GM19324 (cell line): ENCODE measurements at regions not wholly inside any gene's neighbourhood (a gene's known extent, or its start where the extent isn't known, plus 50 kb on each side); places are given as distances from the start of the nearest gene placed in this dataset.

ENCODE experiments used
- ATAC-seq: cut with Tn5 transposase; IDR thresholded peaks from one replicate; pipeline ENCODE4 v1.9.1; 2021; ENCODE audit warnings: mild to moderate bottlenecking, moderate library complexity; ENCODE audit not compliant: unreplicated experiment, low FRiP score

DNA sequence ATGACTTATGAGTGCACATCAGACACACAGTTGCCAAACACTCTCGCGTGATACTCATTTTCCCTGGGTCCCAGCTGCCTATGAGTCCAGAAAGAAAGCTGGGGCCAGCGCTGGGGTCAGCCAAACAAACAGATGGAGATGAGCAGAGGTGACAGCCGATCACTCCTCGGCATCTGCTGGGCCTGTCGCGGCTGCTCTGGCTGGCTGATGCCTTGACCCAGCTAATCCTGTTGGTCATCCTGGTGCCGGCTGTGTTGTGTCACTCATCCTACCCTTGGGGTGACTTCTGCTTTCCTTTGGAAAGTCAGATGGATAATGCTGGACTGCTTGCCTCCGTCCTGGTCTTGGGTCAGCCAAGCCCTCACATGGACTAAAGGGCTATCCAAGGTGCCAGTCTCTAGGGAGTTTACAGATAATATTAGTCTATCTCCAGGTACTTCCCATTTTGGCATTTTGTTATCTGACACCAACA lies 105.3 kb upstream of the PDZRN3 start:
- ATAC-seq, result no peak

DNA sequence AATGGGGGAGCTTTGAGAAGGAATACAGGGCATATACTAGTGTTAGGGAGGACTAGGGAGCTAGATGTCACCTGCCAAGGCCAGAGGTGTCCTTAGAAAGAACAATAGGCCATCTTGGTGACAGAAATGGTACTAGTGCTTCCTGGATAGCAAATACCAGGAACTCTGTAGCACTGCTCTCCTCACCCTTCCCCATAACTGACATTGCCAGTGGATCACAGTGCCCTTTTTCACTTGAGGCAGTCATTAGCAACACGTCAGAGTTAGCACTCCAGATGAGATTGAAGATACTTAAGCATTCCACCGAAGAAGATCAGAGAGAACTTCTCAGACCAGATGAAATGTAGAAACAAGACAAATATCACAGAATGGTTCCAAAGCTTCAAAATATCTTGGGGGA lies 103.1 kb upstream of the PDZRN3 start:
- no peak for ATAC-seq

DNA sequence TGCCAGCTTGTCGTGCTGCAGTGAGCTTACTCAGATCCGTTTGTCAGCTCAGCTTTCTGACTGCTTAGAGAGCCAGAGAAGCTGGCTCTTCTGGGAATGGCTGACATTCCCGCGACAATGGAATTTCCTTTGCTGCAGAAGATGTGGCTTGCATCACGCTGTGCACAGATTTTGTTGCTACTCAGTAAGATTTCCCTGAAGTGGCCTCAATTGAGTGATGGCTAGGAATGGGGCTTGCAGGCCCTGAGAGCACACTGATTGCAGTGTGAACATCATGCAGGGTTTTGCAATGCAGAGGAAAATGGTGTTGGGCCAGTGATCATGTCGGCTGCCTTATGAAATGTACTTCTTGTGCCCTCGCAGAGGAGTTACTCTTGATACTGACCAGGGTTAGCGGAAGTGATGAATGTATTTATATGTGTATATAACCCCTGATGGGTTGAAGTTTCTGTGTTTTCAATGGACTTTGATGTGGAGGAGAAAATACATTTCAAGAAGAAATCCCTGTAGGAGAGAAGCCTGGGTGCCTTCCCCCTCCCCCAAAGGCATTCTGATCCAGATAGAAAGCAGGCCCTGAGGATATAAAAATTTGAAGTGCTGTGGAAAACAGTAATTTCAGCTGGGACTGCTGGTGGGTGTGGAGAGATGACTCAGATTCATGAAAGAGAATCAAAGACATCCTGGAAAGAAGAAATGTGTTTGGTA lies 102.5 kb upstream of the PDZRN3 start:
- no peak for ATAC-seq

GRCh38 chr3:73723596-73723995 lies 98.9 kb upstream of the PDZRN3 start:
- no peak for ATAC-seq

DNA sequence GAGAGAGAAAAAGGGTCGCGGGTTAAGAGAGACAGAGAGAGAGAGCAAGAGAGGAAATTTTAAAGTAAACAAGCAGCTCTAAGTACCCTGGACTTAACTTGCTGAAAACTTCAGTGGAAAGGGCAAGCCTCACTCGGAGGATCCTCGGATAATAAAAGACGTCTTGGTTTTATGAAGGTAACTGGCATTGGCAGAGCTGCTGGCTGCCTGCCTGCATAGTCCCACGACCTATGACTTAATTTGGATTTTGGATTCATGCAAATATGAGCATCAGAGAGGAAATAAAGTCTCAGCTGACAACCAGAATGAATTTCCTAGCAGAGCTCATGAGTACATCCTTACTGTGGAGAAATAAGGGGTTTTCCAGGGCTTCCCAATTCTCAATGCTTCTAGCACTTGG lies 95.1 kb upstream of the PDZRN3 start:
- ATAC-seq, result no peak

DNA sequence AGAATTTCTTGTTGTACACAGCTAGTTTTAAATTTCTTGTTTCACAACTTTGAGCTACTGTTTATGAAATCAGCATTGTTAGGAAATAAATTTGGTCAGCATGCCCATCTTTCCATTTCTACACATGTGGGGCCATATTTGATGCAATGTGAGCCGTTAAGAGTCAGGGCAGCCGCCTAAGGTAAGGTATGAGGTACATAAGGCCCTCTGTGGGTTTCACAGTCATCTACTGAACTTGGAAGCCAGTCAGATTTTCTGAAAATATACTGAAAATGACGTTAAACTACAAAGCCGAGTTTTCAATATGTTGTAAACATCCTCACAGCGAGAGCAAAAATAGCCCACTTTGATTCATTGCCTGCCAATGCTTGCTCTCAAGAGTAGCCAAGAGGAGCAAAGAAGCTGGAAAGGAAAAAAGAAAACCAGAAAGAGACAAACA lies 94.7 kb upstream of the PDZRN3 start:
- no peak for ATAC-seq

DNA sequence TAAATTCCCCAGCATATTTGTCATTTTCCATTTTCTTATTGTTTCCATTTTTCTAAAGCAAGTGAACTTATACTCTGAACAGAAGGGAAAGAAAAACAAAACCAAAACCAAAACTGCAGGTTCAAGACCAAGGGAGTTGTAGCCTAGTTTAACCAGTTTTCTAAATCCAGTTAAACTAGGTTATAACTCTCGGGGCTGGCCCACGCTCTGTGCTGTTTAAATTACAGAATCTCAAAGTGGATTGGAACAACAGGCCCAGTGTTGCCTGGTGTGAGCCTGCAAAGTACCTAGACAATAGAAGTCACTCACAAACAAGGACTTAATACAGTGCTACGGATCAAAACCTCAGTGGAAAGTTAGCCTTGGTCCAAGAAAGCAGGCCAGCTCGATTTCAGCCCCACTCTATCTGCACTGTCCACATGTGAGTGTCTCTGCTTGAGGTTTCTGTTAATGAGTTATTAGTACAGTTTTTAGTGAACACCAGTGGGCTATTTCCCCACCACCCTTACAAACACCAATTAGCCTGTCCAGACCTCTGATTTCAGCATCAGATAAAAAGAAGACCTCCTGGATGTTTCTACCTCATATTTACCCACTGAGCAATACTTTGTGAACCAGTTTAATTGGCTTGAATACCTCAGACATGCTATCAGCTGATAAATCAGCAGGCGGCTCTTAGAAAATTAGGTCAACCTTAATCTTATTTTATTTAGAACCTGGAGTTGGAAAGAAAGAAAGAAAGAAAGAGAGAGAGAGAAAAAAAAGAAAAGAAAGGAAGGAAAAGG lies 93.8 kb upstream of the PDZRN3 start:
- peak; percentile 60 for ATAC-seq

- ATAC-seq, result no peak
These were observed 91.7 kb upstream of the PDZRN3 start for GRCh38 chr3:73716418-73716817.

DNA sequence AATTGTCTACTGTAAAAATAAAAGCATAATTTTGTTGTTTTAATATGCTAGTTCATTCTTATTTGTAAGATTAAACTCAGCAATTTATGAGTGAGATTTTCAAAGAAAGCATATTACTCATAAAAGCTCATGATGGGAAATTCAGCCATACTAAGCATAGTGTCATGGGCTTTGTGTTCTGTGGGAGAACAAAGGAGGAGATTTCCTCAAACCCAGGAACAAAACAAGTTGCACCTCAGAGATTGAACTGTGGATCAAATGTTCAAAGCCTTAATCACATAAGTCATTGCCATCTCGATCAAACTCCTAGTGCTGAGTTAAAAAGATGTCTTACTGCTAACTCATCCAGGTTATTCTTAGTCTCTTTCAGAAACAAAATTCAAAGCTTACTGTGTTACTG lies 85.6 kb upstream of the PDZRN3 start:
- no peak for ATAC-seq

DNA sequence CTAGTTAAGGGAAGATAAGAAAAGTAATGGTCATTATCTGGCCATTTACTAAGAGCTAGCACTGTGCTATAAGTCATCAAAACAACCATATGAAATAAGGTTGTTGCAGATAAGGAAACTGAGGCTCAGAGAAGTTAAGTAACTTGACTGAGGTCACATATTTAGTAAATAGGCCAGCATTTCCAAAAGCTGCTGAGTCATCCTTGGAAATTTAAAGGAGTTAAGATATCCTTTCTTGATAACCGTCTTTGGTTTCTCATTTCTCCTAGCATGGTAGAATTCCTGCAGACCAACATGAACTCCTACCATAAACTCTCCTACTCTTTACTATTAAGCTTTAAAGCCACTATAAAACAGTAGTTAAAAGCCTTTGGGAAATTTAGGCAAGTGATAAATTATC lies 85.0 kb upstream of the PDZRN3 start:
- no peak for ATAC-seq

DNA sequence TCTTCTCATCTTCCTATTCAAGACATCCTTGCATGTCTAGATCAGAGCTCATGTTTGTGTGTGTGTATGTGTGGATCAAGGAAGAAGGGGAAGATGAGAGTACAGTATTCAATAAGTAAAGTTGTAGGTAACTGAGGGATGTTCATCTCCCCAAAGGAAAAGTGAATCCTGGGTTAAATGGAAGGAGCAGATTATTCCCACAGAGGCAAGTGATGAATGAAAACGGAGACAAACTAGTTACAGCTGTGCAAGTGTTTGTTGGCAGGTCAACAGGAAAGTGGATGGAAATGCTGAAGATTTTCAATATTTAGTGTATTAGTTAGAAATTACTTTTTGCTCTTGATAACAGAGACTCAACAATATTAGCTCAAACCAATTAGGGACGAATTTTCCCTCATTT lies 84.2 kb upstream of the PDZRN3 start:
- ATAC-seq, result no peak

DNA sequence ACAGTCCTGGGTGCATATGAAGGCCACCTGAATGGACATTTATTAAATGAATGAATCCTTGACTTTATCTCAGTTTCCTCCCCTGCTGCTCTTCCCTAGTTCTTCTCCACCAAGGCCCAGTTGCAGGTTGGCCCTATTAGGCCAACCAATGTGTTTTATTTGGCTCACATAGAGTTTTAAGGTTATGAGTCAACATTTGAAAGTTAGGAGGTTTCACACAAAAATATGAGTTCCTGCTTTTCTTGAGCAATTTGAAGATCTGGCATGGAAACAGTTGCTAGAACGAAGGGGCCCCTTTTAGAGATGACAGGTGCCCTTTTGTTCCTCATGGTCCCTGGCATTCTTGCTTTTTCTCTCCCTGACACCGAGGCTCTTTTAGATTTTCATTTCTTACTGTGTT lies 83.0 kb upstream of the PDZRN3 start:
- no peak for ATAC-seq

DNA sequence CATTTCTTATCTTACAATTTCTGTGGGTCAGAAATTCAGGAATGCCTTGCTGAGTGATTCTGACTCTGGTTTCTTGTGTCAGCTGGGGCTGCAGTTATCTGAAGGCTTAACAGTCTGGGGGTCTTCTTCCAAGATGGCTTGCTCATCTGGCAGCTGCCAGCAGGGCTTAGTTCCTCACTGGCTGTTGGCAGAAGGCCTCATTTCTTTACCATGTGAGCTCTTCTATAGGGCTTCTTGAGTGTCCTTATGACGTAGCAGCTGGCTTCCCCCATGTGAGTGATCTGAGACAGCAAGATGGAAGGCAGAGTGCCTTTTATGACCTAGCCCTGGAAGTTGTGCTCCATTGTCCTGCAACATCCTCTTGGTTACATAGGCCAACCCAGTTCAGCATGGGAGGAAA lies 82.0 kb upstream of the PDZRN3 start:
- ATAC-seq, result no peak

DNA sequence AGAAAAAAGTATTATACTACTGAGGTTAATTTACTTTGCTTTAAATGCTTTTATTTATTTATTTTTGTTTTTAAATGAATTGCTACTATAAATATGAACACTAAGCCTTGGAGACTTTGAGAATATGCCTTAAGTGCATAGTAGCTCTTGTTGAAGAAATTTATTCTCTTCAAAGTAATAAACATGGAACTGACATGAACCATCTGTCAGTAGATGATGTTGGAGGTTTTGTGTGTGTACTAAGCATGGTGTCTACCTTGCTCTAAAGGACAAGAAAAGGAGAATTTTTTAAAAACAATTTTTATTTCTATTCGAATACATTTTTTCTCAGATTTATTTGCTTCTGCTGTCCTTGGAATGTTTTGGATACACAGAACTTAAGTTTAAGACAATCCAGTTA lies 81.1 kb upstream of the PDZRN3 start:
- no peak for ATAC-seq

DNA sequence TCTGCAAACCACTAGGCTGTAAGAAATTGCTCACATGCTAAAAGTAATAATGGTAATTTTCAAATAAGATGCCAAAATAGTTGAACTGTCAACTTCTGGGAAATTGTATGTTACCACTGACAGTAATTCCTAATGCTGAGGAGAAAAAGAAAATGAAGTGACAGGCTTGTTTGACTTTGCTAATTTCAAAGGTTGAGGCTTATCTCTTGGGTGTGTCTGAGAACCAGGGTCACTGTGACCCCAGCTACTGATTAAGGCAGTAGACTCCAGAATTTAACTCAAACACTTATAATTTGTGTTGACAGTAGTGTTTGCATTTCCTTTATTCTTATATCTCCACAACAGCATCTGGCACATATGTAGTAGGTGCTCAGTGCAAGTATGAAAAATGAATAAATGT lies 74.6 kb upstream of the PDZRN3 start:
- ATAC-seq, result no peak

GRCh38 chr3:73697020-73697419 lies 72.3 kb upstream of the PDZRN3 start:
- no peak for ATAC-seq

DNA sequence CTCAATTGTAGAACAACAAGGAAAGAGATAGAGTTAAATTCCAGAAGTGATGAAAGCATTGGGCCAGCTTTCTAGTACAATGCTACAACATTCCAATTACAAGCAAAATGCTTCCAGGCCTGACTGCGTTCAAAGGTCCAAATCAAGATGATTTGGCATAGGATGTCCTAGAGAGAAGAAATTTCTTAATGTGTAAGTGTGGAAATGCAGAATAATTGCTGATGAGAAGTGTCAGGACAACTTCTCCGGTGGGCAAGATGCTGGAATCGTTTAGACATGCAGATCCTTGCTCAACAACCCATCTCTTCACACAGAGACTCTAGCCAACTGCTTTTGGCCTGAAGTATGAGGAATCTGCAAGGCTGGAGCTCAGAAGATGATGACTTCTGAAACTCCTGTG lies 71.1 kb upstream of the PDZRN3 start:
- no peak for ATAC-seq

GRCh38 chr3:73694983-73695757 lies 70.4 kb upstream of the PDZRN3 start:
- no peak for ATAC-seq

DNA sequence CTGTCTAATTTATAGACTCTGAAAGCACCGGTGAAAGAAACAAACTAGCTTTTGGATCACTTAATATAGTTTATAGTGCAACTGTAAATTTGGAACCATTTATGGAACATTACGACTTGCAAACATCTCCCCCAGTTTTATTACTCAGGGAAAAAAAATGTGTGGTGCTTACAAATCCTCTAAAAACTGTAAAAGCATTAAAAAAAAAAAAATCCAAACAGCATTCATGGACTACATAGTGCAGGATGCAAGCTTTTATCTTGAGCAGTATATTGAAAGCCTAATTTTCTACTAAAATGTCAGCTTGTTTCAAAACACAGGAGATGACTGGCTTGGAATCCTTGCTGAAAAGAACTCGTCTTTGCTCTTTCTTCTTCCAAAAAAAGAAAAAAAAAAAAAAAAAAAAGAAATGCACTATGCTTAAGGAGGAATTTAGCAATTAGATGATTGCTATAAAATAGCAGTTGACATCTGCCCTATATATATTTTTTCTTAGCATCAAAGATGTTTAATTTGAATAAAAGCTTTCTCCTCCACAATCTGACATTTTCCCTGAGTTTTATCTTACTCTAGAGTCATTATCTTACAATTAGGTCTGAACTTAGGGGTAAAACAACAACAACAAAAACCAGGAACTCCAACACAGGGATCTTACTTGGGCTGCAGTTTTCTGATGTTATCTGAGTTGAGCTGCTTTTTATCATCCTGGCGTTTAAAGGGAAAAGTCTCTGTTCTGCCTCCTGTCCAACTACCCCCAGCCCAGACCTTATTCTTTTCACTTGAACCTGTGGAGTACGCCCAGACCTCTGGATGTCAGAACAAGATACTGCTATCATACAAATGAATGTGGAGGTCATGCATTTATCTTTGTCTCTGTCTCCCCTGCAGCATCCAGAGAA lies 62.6 kb upstream of the PDZRN3 start:
- no peak for ATAC-seq

DNA sequence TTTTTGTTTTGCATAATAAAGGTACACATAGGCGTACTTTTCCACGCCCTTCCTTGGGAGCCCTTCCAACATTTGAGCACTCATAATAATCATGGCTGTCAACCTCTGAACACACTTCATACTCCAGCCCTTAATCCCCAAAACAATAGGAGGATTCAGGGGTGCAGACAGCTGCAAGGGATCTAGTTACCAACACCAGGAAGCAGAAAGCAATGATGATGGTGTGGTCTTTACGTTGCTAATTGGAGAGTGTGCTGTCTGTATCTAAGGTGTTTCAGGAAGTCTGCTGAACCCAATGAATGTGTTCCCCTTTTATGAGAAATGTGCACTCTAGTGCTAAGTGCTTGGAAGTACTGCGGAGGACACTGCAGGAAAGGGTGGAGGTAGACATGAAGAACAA lies 60.3 kb upstream of the PDZRN3 start:
- ATAC-seq, result no peak
